ENCODE measurements at regions not wholly inside any gene's neighbourhood (a gene's known extent, or its start where the extent isn't known, plus 50 kb on each side); places are given as distances from the start of the nearest gene placed in this dataset.

DNA sequence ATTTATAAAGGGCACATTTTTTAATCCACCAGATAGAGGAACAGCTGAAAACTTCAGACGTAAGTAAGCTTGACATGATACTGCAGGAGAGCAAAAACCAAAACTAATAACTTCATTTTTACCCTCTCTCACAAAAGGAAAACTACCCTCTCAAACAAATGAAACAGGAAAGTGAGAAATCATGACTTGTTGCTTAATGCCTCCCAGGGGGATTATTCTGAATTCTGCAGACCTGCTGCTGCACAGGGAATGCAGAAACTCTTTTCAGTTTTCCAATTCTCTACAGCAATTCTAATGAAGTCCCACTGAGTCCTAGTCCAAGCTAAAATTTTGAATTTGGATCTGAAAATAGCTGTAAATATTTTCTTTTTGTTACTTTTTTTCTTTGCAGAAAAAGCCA is 637.1 kb upstream of the CCDC54 start:
- TF ChIP-seq, protein P1, sequence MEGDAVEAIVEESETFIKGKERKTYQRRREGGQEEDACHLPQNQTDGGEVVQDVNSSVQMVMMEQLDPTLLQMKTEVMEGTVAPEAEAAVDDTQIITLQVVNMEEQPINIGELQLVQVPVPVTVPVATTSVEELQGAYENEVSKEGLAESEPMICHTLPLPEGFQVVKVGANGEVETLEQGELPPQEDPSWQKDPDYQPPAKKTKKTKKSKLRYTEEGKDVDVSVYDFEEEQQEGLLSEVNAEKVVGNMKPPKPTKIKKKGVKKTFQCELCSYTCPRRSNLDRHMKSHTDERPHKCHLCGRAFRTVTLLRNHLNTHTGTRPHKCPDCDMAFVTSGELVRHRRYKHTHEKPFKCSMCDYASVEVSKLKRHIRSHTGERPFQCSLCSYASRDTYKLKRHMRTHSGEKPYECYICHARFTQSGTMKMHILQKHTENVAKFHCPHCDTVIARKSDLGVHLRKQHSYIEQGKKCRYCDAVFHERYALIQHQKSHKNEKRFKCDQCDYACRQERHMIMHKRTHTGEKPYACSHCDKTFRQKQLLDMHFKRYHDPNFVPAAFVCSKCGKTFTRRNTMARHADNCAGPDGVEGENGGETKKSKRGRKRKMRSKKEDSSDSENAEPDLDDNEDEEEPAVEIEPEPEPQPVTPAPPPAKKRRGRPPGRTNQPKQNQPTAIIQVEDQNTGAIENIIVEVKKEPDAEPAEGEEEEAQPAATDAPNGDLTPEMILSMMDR (IDR thresholded peaks at IDR 0.05) = no peak
- TF ChIP-seq EZH2phosphoT487 (IDR thresholded peaks at IDR 0.05) = no peak

All from neural progenitor cell (in vitro differentiated cells).